ENCODE measurements at regions not wholly inside any gene's neighbourhood (a gene's known extent, or its start where the extent isn't known, plus 50 kb on each side); places are given as distances from the start of the nearest gene placed in this dataset.

DNA sequence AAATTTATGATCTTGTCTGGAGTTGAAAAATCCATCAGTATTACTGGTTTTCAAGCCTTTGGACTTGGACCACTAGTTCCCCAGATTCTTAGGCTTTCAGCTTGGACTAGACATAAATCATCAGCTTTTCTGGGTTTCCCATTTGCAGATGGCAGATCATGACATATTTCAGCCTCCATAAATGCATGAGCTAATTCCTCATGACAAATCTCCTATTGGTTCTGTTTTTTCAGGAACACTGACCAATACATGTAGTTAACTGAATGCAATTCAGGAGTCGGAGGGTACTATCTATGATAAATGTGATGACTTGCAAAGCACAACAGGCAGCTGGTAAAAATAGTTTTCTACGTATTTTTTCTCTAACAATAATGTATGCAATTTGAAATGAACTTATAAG, 635.6 kb downstream of the TRAM1L1 start:
- no peaks in the 10 kb centered on the region for H3K36me3 ChIP-seq (ENCODE audit: insufficient read depth, low read length)
- H3K9me3 ChIP-seq (ENCODE audit: control insufficient read depth, insufficient read depth, low read length) = no peaks in the 10 kb centered on the region
- no peak overlapping the region for H3K9ac ChIP-seq (ENCODE audit: low read depth, low read length)
- no peaks in the 10 kb centered on the region for H3K4me1 ChIP-seq (ENCODE audit: insufficient read depth, low read length)

- no peak overlapping the region for H3K9ac ChIP-seq (ENCODE audit: low read depth, low read length)
- H3K4me1 ChIP-seq (ENCODE audit: insufficient read depth, low read length) = no peaks in the 10 kb centered on the region
- H3K9me3 ChIP-seq (ENCODE audit: control insufficient read depth, insufficient read depth, low read length) = no peaks in the 10 kb centered on the region
- no peaks in the 10 kb centered on the region for H3K36me3 ChIP-seq (ENCODE audit: insufficient read depth, low read length)
These were observed 641.3 kb downstream of the TRAM1L1 start for GRCh38 chr4:116444117-116444516.

GRCh38 chr4:116438981-116439729, 646.2 kb downstream of the TRAM1L1 start:
- H3K9me3 ChIP-seq (ENCODE audit: control insufficient read depth, insufficient read depth, low read length) = no peaks in the 10 kb centered on the region
- H3K36me3 ChIP-seq (ENCODE audit: insufficient read depth, low read length) = no peaks in the 10 kb centered on the region
- H3K4me1 ChIP-seq (ENCODE audit: insufficient read depth, low read length) = no peaks in the 10 kb centered on the region
- no peak overlapping the region for H3K9ac ChIP-seq (ENCODE audit: low read depth, low read length)

- H3K36me3 ChIP-seq (ENCODE audit: insufficient read depth, low read length) = no peaks in the 10 kb centered on the region
- no peak overlapping the region for H3K9ac ChIP-seq (ENCODE audit: low read depth, low read length)
- no peaks in the 10 kb centered on the region for H3K4me1 ChIP-seq (ENCODE audit: insufficient read depth, low read length)
- no peaks in the 10 kb centered on the region for H3K9me3 ChIP-seq (ENCODE audit: control insufficient read depth, insufficient read depth, low read length)
These were observed 647.0 kb downstream of the TRAM1L1 start for GRCh38 chr4:116438417-116438816.

DNA sequence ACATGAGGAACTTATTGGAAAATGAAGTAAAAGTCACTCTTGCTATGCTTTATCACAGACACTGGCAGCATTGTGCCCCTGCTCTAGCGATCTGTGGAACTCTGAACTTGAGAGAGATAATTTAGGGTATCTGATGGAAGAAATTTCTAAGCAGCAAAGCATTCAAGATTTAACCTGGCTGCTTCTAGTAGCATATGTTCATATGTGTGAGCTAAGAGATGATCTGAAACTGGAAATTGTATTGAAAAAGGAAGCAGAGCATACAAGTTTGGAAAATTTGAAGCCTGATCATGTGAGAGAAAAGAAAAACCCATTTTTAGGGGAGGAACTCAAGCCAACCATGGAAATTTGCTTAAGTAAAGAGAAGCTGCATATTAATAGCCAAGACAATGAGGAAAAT, 657.7 kb downstream of the TRAM1L1 start:
- Histone ChIP-seq H3K9me3 (ENCODE audit: control insufficient read depth, insufficient read depth, low read length) (peaks cover 8% of the 10 kb centered on the region), H3K9ac (ENCODE audit: low read depth, low read length) (no peak overlapping the region), H3K36me3 (ENCODE audit: insufficient read depth, low read length) (no peaks in the 10 kb centered on the region), H3K4me1 (ENCODE audit: insufficient read depth, low read length) (no peaks in the 10 kb centered on the region)

DNA sequence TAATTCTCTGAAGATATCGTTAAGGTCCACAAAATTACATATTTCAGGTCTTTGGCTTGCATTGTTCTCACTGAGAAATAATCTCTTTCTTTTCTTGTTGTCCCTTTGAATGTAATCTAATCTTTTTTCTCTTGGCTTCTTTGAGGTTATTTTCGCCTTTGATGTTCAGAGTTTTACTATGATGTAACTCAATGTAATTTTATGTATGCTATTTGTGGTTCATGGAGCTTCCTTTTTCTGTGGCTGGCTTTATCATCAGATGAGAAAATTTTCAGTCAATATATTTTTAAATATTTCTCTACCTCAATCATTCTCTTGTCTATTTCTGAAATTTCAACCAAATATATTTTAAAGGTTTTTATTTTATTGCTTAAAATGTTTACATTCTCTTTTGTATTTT, 672.2 kb downstream of the TRAM1L1 start:
- no peaks in the 10 kb centered on the region for H3K36me3 ChIP-seq (ENCODE audit: insufficient read depth, low read length)
- no peaks in the 10 kb centered on the region for H3K4me1 ChIP-seq (ENCODE audit: insufficient read depth, low read length)
- no peaks in the 10 kb centered on the region for H3K9me3 ChIP-seq (ENCODE audit: control insufficient read depth, insufficient read depth, low read length)
- H3K9ac ChIP-seq (ENCODE audit: low read depth, low read length) = no peak overlapping the region

- H3K9me3 ChIP-seq (ENCODE audit: control insufficient read depth, insufficient read depth, low read length) = no peaks in the 10 kb centered on the region
- H3K9ac ChIP-seq (ENCODE audit: low read depth, low read length) = no peak overlapping the region
- no peaks in the 10 kb centered on the region for H3K4me1 ChIP-seq (ENCODE audit: insufficient read depth, low read length)
- H3K36me3 ChIP-seq (ENCODE audit: insufficient read depth, low read length) = no peaks in the 10 kb centered on the region
These were observed 684.1 kb downstream of the TRAM1L1 start for GRCh38 chr4:116401293-116401692.

DNA sequence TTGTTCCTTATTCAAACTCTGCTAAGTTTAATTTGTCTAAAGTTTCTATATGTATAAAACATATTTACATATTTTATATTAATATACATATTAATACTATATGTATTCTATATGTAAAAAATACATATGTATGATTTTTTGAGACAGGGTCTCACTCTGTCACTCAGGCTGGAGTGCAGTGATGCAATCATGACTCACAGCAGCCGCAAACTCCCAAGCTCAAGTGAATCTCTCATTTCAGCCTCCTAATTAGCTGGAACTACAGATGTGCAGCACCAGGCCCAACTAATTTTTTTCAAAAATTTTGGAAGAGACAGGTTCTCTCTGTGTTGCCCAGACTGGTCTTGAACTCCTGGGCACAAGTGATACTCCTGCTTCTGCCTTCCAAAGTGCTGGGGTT, 684.9 kb downstream of the TRAM1L1 start:
- Histone ChIP-seq H3K9me3 (ENCODE audit: control insufficient read depth, insufficient read depth, low read length) (no peaks in the 10 kb centered on the region), H3K9ac (ENCODE audit: low read depth, low read length) (no peak overlapping the region), H3K4me1 (ENCODE audit: insufficient read depth, low read length) (peaks cover 3% of the 10 kb centered on the region; the same call in 1 of the 2 replicates), H3K36me3 (ENCODE audit: insufficient read depth, low read length) (no peaks in the 10 kb centered on the region)

DNA sequence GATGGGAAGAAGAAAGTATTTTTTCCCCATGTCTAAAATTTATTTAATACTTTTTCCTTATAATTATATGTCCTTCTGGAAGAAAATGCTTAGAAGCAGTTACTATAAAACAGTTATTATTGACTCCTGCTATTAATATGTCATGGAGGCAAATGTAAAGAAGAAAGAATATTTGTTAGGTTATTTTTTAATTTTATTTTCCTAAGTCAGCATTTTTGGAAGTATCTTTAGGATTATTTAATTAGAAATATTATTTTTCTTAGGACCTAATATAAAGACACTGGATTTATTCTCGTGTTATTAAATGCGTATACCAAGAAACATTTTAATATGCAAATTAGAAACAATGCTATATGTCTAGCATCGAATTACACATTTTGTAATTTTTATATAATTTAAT, 687.7 kb downstream of the TRAM1L1 start:
- Histone ChIP-seq H3K36me3 (ENCODE audit: insufficient read depth, low read length) (no peaks in the 10 kb centered on the region), H3K9ac (ENCODE audit: low read depth, low read length) (no peak overlapping the region), H3K4me1 (ENCODE audit: insufficient read depth, low read length) (peaks cover 3% of the 10 kb centered on the region; the same call in 1 of the 2 replicates), H3K9me3 (ENCODE audit: control insufficient read depth, insufficient read depth, low read length) (no peaks in the 10 kb centered on the region)

DNA sequence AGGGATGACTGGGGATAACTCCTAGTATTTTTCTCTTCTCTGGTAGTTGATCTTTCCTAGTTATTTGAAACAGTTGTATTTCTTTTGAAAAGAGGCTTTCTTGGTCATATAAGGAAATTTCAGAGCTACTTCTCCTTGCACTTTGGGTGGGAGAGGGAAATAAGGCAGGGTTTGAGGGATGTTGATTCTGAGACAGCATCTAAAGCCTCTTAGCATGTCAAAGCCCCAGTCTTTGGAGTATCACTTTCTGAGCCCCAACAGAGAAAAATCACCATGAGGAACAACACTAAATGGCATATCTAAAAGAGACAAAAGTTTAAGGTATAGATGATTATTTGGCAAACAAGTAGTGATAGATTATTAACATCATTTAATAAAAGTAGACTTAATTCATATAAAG, 688.1 kb downstream of the TRAM1L1 start:
- H3K4me1 ChIP-seq (ENCODE audit: insufficient read depth, low read length) = peaks cover 3% of the 10 kb centered on the region; the same call in 1 of the 2 replicates
- no peaks in the 10 kb centered on the region for H3K36me3 ChIP-seq (ENCODE audit: insufficient read depth, low read length)
- H3K9me3 ChIP-seq (ENCODE audit: control insufficient read depth, insufficient read depth, low read length) = no peaks in the 10 kb centered on the region
- no peak overlapping the region for H3K9ac ChIP-seq (ENCODE audit: low read depth, low read length)

DNA sequence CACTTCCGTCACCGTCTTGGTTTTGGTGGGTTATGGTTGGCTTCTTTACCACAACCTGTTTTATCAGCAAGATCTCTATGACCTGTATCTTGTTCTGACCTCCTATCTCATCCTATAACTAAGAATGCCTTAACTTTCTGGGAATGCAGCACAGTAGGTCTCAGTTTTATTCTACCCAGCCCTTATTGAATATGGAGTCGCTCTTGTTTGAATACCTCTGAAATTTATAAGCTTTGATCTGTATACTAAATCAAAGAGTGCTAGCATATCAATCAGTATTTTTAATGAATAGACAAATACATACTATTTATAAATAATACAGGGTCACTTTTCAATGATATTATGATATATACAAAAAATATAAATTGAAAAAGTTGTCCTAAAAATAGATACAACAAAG, 690.0 kb downstream of the TRAM1L1 start:
- no peak overlapping the region for H3K9ac ChIP-seq (ENCODE audit: low read depth, low read length)
- peaks cover 3% of the 10 kb centered on the region; the same call in 1 of the 2 replicates for H3K4me1 ChIP-seq (ENCODE audit: insufficient read depth, low read length)
- H3K9me3 ChIP-seq (ENCODE audit: control insufficient read depth, insufficient read depth, low read length) = no peaks in the 10 kb centered on the region
- H3K36me3 ChIP-seq (ENCODE audit: insufficient read depth, low read length) = no peaks in the 10 kb centered on the region

GRCh38 chr4:116391020-116391419, 694.4 kb downstream of the TRAM1L1 start:
- no peaks in the 10 kb centered on the region for H3K36me3 ChIP-seq (ENCODE audit: insufficient read depth, low read length)
- H3K9ac ChIP-seq (ENCODE audit: low read depth, low read length) = no peak overlapping the region
- peaks cover 3% of the 10 kb centered on the region; the same call in 1 of the 2 replicates for H3K4me1 ChIP-seq (ENCODE audit: insufficient read depth, low read length)
- no peaks in the 10 kb centered on the region for H3K9me3 ChIP-seq (ENCODE audit: control insufficient read depth, insufficient read depth, low read length)

- H3K36me3 ChIP-seq (ENCODE audit: insufficient read depth, low read length) = no peaks in the 10 kb centered on the region
- no peaks in the 10 kb centered on the region for H3K9me3 ChIP-seq (ENCODE audit: control insufficient read depth, insufficient read depth, low read length)
- H3K9ac ChIP-seq (ENCODE audit: low read depth, low read length) = no peak overlapping the region
- H3K4me1 ChIP-seq (ENCODE audit: insufficient read depth, low read length) = no peaks in the 10 kb centered on the region
These were observed 696.2 kb downstream of the TRAM1L1 start for GRCh38 chr4:116389139-116389538.

DNA sequence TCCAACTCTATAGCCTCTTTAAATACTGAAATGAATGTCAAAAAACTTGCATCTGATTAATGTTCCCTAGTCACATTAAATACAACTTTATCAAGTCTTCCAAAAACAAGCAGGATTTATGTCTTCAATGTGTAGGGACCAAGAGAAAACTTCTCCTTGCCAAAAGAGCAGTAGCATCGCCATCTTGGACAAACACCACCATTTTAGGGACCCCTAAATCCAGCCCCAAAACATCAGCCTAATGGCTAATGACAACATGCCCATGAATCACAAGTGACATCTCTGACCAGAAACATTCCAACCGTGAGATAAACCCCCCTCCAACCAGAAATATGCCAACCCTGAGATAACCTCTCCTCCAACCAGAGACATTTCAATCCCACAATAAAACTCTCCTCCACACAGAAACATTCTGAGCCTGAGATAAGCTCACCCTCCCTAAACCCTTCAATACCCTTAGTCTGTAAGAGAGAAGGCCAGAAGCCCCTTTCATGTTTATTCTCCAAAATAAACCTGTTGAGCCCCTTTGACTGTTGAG, 697.4 kb downstream of the TRAM1L1 start:
- Histone ChIP-seq H3K36me3 (ENCODE audit: insufficient read depth, low read length) (no peaks in the 10 kb centered on the region), H3K4me1 (ENCODE audit: insufficient read depth, low read length) (no peaks in the 10 kb centered on the region), H3K9ac (ENCODE audit: low read depth, low read length) (no peak overlapping the region)

DNA sequence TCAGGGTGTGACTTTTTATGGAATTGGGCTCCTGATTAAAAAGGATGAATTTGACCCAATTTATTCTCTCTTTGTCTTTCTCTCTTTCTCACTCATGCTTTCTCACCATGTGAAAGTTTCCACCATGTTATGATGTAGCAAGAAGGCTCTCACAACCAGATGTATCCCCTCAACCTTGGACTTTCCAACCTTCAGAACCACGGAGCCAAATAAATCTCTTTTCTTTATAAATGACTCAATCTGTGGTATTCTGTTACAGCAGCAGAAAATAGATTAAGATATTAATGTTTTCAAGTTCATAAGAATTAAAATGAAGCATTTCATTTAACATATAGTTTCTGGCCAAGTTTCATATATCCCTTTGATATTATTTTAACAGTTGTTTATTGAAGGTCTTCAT, 698.5 kb downstream of the TRAM1L1 start:
- Histone ChIP-seq H3K9me3 (ENCODE audit: control insufficient read depth, insufficient read depth, low read length) (no peaks in the 10 kb centered on the region), H3K9ac (ENCODE audit: low read depth, low read length) (no peak overlapping the region), H3K4me1 (ENCODE audit: insufficient read depth, low read length) (no peaks in the 10 kb centered on the region), H3K36me3 (ENCODE audit: insufficient read depth, low read length) (no peaks in the 10 kb centered on the region)

More for the DNA sequence above, 697.4 kb downstream of the TRAM1L1 start:
- no peaks in the 10 kb centered on the region for H3K9me3 ChIP-seq (ENCODE audit: control insufficient read depth, insufficient read depth, low read length)
